ENCODE measurements at regions not wholly inside any gene's neighbourhood (a gene's known extent, or its start where the extent isn't known, plus 50 kb on each side); places are given as distances from the start of the nearest gene placed in this dataset.
"Not testable (repeated sequence)": the region's sequence is repeated elsewhere in the genome, so short reads cannot be mapped to it uniquely, and the experiment has no call there.

DNA sequence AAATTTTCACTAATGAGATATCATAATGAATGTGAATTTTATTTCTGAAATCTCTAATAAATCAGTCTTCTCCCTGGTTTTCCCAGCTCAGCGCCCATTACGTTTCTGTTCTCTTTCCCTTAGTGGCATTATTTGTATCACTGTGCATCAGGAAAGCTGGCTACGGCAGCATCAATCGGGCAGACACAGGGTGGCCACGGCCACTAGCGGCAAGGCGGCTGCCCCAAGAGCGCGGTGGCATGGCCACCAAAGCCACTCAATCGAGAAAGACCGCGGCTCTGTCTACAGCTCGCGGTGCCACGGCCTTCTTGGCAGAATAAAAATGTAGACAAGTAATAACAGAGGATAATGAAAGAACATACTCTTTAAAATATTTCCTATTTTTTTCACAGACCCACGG, 168.0 kb downstream of the RPIA start:
- no peak for DNase-seq (ENCODE audit: low read depth in 1 of 2, low spot score in 1 of 2)

DNA sequence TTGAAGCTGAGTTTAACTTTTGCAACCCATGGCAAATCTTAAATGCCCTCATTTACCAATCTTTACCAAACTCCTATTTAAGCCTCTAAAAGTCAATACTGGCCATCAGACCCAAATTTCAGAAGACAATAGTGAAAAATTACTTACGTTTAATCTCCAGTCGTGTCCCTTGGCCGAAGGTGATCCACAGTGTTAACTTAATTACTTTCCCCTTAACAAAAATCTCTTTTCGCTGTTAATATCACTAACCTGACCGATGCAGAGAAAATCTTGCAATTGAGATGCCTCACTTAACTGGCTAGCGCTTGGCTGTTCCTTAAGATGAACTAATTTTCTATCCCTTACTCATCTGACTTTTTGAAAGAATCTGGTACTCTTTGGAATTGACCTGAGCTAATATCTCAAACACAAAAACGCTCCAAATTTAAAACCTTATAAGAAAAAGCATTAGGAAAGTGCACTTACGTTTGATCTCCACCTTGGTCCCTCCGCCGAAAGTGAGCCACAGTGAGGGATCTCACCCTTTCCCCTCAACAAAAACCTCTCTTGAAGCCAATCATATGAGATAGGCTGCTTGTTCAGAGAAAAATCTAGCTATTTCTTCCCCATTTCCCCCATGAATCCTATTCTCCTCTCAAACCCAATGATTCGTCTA, 169.1 kb downstream of the RPIA start:
- DNase-seq (ENCODE audit: low read depth in 1 of 2, low spot score in 1 of 2), result no peak

- no peak for DNase-seq (ENCODE audit: low read depth in 1 of 2, low spot score in 1 of 2)
Measured at GRCh38 chr2:88865801-88866371, 174.4 kb downstream of the RPIA start.

DNA sequence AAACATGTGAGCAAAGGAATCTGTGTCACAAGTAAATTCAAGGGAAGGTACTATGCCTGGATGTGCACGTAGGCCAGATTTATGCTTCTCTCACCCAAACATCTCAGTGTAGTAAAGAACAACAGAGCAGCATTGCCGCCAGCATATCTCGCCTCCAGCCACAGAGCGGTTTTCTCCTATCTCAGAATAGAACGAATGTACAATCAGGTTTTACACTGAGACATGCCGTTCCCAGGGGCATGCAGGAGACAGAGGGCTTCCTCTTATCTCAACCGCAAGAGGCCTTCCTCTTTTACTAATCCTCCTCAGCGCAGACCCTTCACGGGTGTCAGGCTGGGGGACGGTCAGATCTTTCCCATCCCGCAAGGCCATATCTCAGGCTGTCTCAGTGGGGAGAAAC, 175.3 kb downstream of the RPIA start:
- no peak for DNase-seq (ENCODE audit: low read depth in 1 of 2, low spot score in 1 of 2)

- DNase-seq (ENCODE audit: low read depth in 1 of 2, low spot score in 1 of 2), result no peak
Measured at GRCh38 chr2:88868861-88869260, 177.4 kb downstream of the RPIA start.

GRCh38 chr2:88870267-88870839, 178.9 kb downstream of the RPIA start:
- DNase-seq (ENCODE audit: low read depth in 1 of 2, low spot score in 1 of 2), result no peak

DNA sequence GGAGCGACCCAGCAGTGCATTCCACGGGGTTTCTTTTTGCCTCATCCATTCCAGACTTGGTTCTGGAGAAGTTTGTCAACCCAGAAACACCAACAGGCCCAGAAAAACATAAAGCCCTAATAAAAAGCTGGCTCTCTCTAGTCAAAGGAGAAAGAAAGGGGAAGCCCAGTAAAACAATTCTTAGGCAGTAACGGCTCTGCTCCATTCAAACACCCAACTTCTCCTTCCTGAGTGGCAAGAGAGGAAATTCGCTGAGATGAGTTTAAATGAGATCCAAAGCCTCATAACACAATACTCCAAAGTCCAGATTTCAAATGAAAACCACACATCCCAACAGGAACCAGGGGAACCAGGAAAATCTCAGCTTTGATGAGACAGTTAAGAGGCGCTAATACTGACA, 179.9 kb downstream of the RPIA start:
- DNase-seq (ENCODE audit: low read depth in 1 of 2, low spot score in 1 of 2), result no peak

GRCh38 chr2:88873620-88874019, 182.1 kb downstream of the RPIA start:
- DNase-seq (ENCODE audit: low read depth in 1 of 2, low spot score in 1 of 2), result no peak

- no peak for DNase-seq (ENCODE audit: low read depth in 1 of 2, low spot score in 1 of 2)
Measured at GRCh38 chr2:88874063-88874657, 182.7 kb downstream of the RPIA start.

GRCh38 chr2:88875736-88876135, 184.3 kb downstream of the RPIA start:
- no peak for DNase-seq (ENCODE audit: low read depth in 1 of 2, low spot score in 1 of 2)

DNA sequence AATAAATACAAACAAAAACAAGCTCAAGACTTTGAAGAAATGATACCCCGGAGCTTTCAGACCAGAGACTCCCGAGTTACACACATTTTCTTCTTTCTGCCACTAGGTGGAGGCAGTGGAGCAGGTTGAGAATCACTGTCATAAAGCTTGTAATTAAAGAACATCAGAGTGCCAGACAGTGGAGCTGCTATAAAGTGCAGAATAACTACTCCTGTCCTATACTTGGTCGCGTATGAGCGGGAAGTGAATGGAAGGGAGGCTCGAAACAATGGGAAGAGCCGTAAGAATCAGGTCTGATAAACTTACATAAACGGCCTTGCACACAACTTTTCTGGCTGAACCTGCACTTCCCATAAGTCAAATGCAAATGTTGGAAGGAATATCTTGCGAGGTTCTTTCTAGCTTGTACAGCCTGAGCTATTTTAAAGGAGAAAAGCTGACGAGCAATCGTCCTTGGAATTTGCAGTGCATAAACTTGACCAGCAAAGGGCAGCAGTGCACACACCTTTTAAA, 189.0 kb downstream of the RPIA start:
- no peak for DNase-seq (ENCODE audit: low read depth in 1 of 2, low spot score in 1 of 2)

DNA sequence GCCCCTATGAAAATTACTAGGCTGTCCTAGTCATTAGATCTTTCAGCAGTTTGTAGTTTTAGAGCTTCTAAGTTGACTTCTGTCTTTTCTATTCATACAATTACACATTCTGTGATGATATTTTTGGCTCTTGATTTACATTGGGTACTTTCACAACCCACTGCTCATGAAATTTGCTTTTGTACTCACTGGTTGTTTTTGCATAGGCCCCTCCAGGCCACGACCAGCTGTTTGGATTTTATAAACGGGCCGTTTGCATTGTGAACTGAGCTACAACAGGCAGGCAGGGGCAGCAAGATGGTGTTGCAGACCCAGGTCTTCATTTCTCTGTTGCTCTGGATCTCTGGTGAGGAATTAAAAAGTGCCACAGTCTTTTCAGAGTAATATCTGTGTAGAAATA, 193.8 kb downstream of the RPIA start:
- DNase-seq (ENCODE audit: low read depth in 1 of 2, low spot score in 1 of 2), result no peak

DNA sequence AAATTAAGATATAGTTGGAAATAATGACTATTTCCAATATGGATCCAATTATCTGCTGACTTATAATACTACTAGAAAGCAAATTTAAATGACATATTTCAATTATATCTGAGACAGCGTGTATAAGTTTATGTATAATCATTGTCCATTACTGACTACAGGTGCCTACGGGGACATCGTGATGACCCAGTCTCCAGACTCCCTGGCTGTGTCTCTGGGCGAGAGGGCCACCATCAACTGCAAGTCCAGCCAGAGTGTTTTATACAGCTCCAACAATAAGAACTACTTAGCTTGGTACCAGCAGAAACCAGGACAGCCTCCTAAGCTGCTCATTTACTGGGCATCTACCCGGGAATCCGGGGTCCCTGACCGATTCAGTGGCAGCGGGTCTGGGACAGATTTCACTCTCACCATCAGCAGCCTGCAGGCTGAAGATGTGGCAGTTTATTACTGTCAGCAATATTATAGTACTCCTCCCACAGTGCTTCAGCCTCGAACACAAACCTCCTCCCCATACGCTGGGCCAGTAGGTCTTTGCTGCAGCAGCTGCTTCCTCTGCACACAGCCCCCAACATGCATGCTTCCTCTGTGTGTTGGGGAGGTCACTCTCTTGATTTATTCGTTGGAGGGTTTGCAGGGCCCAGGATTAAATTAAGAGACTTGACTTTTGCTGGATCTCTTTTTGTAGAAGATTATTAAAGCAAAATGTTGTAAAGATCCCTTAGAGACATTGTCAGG, 194.4 kb downstream of the RPIA start:
- no peak for DNase-seq (ENCODE audit: low read depth in 1 of 2, low spot score in 1 of 2)

DNA sequence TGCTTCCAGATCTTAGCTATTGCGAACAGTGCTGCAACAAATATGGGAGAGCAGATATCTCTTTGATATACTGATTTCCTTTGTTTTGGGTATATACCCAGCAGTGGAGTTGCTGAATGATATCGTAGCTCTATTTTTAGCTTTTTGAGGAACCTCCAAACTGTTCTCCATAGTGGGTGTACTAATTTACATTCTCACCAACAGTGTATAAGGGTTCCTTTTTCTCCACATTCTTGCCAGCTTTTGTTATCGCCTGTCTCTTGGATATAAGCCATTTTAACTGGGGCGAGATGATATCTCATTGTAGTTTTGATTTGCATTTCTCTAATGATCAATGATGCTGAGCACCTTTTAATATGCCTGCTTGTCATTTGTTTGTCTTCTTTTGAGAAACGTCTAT, 196.0 kb downstream of the RPIA start:
- not testable (repeated sequence) for DNase-seq (ENCODE audit: low read depth in 1 of 2, low spot score in 1 of 2)

GRCh38 chr2:88892207-88892606, 200.7 kb downstream of the RPIA start:
- no peak for DNase-seq (ENCODE audit: low read depth in 1 of 2, low spot score in 1 of 2)

DNA sequence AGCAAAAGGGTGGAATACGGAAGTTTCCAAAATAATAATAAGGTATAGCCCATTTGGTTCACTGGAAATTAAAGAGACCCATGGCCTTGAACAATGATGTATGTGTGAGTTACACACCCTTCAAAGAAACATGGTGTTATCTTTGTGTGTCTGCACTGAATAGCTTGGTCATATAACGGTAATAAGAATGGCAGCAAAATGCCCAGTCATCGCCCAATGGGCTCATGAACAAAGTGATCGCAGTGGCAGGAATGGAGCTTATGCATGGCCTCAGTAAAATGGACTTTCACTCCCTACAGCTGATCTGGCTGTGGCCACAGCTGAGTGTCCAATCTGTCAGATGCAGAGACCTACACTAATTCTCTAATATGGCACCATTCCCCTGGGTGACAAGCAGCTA, 201.3 kb downstream of the RPIA start:
- no peak for DNase-seq (ENCODE audit: low read depth in 1 of 2, low spot score in 1 of 2)

DNA sequence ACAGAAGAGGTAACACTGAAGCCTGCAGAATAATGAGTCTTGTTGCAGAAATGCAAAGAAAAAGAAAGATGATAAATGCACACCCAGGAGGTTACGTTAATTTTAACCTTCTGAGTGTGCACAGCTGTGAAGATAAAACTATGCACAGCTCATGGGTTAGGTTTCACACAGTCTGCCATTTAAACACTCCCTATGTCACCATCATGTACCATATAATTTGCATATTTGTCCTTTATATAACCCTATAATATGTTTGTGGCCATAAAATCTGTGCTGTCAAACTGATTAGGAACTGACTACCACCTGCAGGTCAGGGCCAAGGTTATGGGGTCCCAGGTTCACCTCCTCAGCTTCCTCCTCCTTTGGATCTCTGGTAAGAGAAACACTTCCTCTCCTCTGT, 205.5 kb downstream of the RPIA start:
- DNase-seq (ENCODE audit: low read depth in 1 of 2, low spot score in 1 of 2), result no peak

GRCh38 chr2:88897715-88898114, 206.2 kb downstream of the RPIA start:
- DNase-seq (ENCODE audit: low read depth in 1 of 2, low spot score in 1 of 2), result no peak

DNA sequence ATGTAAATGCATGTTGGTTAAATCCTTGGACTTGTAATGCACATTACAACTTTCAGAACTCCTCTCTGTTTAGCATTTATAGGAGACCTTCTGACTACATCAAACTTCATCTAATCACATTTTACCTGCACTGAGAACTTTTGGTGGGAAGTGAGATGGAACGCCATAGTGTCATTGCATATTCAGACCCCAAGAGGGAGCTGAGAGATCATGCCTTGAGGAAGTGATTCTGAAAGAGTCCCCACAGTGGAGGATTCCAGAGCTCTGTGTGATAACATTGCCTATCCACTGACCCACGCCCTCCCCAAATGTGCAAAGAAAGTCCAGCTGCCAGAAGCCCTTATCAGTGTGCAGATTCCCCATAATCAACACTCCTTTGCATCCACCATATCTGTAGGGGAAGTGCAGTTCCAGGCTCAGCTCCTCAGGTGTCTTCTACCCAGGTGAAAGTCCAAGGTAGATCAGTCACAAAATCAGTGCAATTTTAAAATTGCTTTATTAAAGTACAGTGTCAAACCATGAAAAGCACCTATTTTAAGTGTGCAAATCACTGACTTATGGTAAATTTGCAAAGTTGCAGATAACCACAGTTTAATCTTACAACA, 212.4 kb downstream of the RPIA start:
- DNase-seq (ENCODE audit: low read depth in 1 of 2, low spot score in 1 of 2), result no peak

DNA sequence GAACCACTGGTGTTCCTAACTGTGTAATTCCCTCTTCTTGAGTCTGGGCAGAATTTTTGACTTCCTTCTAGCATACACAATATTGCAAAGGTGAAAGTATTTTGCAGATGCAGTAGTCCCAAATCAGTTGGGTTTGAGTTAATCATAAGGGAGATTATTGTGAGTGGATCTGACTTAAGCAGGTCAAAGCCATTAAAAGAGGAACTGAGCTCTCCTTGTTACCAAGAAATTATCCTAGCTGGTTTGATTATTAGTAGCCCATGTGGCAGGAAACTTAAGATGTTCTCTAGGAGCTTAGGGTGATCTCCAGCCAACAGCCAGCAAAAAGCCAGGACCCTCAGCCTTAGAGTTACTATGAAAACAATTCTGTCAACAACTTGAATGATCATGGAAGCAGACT, 221.8 kb downstream of the RPIA start:
- no peak for DNase-seq (ENCODE audit: low read depth in 1 of 2, low spot score in 1 of 2)

GRCh38 chr2:88919087-88919738, 227.7 kb downstream of the RPIA start:
- DNase-seq (ENCODE audit: low read depth in 1 of 2, low spot score in 1 of 2), result no peak
